ENCODE measurements at regions not wholly inside any gene's neighbourhood (a gene's known extent, or its start where the extent isn't known, plus 50 kb on each side); places are given as distances from the start of the nearest gene placed in this dataset.
"Not testable (repeated sequence)": the region's sequence is repeated elsewhere in the genome, so short reads cannot be mapped to it uniquely, and the experiment has no call there.

DNA sequence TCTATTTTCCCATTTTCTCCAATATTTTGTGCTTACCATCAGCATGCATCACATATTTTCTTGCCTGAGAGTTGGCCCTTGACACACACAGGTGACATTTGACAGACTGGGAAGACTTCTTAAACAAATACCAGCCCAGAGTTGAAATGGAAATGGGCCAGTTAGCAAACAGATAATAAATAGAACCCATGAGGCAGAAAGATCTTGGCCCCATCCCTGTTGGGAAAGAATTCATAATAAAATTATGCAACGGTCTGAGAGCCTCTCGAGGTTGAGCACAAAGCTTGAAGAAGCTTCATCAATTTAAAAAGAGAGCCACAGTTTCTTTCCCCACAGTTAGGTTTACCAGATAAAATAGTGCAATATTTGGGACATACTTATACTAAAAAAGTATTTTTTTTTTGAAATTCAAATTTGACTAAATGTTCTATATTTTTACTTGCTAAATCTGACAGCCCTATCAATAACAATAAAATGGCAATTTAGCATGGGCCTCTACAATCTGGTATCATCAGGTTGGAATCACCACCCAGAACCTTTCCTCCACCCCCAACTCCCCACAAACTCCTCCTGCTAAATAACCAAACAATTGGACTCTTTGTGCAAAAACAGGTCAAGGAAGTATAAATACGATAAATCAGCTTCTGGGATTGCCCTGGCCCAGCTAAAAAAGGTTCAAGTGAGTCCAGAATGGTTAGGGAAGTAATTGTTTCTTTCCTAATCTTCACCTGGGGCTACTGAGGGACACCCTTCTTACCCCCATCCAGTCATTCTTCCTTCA is 129.8 kb downstream of the CD164 start:
- no peak for DNase-seq

DNA sequence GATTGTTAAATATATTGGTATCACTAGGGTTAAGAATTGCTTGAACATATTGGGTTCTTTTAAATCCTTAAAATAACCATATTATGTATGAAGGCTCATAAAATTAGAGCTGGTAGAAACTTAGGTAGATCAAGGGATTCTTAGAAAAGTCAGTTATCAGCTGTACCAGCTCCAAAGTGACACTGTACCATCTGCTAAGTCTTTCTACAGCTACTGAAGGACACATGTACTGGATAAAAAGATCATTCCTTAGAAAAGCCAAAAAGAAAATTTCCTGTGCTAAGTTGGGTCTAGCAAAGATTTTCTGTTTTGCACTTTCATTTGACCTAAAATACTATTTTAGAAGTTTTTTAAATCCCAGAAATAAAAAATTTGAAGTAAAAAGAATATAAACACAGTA is 130.4 kb downstream of the CD164 start:
- no peak for DNase-seq

DNA sequence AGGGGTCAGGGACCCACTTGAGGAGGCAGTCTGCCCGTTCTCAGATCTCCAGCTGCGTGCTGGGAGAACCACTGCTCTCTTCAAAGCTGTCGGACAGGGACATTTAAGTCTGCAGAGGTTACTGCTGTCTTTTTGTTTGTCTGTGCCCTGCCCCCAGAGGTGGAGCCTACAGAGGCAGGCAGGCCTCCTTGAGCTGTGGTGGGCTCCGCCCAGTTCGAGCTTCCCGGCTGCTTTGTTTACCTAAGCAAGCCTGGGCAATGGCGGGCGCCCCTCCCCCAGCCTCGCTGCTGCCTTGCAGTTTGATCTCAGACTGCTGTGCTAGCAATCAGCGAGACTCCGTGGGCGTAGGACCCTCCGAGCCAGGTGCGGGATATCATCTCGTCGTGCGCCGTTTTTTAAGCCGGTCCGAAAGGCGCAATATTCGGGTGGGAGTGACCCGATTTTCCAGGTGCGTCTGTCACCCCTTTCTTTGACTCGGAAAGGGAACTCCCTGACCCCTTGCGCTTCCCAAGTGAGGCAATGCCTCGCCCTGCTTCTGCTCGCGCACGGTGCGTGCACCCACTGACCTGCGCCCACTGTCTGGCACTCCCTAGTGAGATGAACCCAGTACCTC is 131.6 kb downstream of the CD164 start:
- DNase-seq: not testable (repeated sequence)

DNA sequence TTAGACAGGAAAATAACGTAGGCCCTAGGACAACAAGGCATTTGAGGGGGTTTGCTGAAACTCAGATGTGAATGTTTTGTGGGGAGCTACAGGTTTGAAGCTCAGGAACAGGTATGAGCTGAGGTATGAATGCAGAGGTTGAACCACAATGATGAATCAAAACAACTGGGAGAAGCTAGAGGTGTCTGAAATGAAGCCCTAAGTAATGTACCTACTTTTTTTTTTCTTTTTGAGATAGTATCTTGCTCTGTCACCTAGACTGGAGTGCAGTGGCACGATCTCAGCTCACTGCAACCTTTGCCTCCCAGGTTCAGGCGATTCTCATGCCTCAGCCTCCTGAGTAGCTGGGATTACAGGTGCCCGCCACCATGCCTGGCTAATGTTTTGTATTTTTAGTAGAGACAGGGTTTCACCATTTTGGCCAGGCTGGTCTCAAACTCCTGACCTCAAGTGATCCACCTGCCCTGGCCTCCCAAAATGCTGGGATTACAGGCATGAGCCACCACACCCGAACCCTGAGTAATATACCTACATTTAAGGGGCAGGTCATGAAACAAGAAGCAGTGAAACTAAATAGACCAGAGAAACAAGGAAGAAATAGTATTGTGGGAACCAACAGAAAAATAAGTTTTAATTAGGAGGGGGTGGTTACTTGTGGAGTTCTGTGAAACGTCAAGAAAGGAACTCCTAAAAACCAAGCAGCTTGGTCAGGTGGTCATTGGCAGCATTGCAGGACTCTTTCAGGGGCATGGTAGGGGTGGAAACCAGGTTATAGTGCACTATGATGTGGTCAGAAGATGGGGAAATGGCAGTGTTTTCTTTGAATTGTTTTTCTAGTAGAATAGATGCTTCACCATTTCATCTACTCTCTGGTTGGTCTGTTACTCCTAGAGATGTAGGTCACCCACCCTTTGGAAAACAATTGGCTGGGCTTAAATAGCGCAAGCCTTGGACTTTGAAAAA is 138.1 kb downstream of the CD164 start:
- no peak for DNase-seq

DNA sequence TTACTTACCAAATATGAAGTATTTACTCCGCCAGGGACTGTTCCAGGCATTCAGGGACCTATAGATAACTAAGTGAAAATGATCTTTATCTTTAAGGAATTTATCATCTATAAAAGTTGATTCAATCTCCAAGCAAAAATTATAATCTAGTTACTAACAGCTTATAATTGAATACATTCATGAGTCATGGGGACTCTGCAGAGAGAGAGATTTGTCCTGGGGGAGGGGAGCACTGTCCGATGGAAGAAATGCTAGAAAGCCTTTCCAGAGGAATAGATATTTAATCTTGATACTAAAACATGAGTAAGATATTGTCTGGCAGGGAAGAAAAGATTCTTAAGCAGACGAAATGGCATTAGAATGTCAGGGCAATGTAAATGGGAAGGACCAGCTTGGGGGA is 139.3 kb downstream of the CD164 start:
- no peak for DNase-seq

DNA sequence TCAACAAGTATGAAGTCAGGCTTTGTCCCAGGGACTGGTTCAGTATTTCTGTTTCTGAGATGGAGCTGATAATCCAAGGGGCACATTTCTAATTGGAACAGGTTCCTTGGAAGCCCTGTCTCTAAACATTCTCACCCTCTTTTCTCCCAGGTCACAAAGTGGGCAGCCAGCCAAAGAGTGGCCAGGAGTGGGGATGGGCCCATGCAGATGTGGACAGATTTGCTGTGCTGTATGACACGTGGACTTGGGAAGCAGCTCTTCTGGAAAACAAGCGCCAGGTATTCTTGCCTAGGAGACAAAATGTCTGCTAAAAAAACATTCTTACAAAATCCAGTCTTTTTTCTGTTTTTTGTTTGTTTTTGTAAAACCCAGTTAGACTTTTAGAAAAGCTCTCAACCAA is 140.2 kb downstream of the CD164 start:
- no peak for DNase-seq

DNA sequence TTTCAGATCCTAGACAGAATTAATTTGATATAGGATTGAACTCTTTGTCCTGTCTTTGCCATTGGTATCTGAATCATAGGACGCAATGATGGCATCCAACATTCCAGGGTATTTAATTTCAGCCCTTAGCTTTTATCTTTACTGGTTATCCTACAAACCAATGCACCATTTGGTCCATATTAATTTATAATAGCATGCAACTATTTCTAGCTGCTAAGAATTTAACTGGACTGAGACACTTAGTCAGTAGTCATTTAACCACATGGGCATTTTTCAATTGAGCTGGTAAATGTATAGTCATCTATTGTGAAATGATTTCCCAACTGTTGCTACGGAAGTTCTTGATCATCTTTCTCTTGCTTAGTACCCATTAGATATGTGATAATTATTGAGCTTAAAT is 141.1 kb downstream of the CD164 start:
- DNase-seq: no peak

DNA sequence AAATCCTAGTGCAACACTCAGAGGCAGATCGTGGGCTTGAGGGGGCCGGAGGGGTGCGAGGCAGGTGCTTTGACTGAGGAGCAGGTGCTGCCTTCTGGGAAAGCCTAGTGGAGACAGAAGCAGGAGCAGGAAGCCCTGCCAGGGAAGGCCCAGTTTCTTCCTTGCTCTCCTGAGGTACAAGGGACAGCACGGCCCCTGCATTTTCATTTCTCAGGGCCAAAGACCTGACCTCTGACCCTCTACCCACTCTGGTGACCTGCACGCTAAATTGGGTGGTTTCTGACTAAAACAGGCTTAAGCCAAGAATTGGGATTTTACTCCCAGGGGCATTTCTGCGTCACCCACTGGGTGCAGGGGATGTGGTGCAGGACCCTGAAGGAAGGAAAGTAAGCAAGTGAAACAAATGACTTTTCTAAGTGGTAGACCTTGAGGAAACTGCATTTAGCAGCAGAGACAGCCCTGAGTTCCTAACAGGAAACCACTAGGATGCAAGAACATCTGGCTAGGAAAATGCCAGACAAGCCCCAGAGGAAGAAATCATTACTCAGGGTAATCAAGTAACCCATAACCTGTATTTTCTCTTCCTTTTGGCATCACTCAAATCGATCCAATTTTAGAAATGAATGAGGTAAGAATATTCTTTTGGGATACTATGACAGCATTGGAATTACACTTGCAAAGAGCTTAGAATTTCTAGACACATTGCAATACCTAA is 141.7 kb downstream of the CD164 start:
- DNase-seq: no peak

DNA sequence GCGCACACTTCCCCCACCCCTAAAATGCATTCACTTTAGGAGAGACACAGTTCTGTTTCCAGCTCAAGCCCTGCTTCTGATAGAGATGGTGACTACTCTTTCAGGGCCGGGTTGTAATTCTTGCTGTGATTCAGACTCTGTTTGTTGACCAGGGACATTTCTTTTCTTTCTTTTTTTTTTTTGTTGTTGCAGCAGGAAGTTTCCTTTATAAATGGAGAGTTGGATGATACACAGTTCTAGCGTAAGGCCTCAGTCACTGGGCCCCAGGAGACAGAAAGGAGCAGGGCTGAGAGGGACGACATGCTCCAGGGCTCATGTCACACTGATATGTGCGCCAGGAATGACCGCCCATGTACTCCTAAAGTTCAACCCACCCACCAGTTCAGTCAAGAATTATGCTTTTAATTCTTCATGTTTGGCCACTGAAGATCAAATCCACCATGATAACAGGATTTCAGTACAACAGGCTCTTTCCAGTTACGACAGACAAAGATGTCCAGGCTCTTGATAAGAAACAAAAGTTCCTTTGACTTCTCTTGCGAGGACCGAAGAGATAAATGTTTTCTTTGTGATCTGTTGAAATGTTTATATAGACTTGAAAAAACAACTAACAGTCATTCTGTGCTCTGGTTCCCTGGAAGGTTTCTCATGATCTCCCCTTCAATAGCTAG is 142.5 kb downstream of the CD164 start:
- DNase-seq: no peak

DNA sequence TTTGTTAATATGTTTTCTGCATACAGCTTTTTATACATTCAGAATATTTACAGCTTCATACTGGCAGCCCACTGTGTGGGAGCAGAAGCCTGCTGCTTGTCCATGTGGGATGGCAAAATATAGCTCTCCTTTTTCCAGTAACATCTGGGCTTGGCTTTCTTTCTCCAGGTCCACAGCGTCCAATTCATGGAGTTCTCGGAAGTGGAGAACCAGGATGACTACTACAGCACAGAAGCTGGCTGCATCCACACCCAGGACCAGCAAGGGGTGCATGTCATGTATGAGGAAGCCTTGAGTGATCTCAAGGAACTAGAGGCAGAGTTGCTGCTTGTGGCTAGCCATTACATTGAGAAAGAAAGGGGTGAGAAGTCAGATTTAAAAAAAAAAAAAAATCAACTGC is 143.1 kb downstream of the CD164 start:
- DNase-seq: no peak

DNA sequence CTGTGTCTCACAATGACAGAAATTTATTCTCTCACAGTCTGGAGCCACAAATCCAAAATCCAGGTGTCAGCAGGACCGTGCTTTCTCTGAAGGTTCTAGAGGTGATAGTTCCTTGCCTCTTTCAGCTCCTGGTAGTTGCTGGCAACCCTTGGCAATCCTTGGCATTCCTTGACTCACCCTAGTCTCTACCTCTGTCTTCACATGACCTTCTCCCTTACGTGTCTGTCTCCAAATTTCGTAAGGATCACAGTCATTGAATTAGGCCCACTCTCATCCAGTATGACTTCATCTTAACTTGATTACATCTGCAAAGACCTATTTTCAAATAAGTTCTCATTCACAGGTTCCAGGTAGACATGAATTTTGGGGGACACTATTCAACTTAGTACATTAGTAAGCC is 143.1 kb downstream of the CEP57L1 start:
- DNase-seq: no peak

DNA sequence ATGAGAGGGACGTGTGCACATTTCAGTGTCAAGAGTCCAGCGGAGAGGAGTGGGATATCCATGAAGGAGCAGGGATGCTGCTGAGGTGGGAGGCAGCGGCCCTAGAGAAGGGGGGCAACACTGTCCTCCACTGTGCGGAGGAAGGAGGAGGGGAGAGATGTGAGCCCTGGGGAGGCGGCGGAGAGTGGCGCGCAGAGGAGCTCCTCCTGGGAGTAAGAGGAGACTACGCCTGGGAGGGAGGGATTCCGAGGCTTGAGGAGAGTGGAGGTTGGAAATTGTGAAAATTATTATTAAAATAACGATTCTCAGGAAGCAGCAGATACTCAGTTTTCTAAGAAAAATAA is 142.7 kb downstream of the CEP57L1 start:
- no peak for DNase-seq

DNA sequence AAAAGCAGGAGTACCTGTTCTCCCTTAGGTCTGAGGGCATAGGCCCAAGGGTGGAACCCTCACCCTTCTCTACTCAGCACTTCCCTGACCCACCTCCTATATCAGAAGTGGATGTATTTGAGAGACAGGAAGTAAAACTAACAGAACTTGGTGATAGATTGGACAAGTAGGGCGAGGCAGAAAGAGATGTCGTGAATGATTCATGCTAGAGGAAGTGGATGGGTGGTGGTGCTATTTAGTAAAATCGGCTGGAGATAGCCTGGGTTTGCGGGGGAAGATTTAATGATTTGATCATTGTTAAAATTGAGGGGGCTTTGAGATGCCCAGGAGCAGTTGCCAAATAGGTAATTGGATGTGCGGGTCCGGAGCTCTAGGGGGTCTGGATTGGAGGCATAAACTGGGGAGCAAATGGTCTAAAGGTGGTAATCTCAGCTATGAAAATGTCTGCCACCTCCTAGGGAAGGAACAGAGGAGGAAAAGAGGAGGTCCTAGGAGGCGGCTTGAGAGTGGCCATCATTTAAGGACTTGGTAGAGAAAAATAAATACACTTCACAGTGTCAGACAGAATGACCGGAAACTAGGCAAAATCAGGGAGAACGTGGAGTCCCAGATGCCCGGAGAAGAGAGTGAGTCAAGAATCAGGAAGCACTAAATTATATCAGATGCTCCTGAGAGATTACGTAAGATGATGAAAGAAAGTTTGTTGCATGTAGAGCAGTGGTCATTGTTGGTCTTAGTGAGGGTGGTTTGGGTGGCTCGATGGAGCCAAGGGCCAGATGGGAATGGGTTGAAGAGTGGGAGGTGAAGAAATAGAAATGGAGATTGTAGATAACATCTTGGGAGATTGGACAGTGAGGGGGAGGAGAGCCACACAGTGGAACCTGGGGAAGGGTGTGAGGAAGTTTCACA is 142.0 kb downstream of the CEP57L1 start:
- DNase-seq: no peak

DNA sequence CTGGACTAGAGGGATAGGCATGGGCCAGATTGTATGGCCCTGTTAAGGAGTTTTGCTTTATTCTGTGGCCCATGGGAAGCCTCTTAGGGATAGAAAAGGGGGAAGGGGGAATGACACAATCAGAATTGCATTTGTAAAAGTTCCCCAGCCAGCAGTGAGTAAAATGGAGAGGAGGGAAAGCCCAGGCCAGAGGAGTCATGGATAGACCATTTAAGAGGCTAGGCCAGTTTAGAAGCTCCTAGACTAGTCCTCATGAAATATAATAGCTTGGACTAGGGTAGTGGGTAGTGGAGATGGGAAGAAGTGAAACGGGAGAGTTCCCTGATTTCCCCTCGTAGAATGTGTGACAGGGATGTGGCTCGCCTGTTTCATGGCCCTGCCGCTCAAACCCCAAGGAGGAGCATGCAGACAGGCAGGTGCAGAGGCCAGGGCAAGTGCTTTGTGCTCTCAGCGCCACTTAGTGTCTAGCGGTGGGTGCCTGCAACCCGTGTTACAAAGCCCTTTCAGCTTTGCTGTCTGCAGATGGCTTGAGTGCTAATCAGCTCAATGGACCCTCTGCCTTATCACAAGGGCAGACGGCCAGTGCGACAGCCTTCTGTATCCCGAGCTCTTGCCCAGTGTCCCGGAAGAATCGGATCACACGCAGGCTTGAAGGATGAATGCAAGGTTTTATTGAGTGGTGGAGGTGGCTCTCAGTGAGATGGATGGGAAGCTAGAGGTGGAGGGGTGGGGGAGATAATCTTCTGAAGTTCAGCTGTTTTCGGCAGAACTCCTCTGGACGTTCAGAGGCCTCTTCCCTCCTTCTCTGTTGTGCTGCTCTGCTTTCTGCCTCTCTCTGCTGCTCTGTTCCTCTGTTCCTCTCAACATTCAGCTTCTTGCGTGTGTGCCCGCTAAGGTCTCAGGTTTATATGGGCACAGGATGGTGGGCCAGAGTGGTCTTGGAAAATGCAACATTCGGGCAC is 141.1 kb downstream of the CEP57L1 start:
- DNase-seq: no peak

DNA sequence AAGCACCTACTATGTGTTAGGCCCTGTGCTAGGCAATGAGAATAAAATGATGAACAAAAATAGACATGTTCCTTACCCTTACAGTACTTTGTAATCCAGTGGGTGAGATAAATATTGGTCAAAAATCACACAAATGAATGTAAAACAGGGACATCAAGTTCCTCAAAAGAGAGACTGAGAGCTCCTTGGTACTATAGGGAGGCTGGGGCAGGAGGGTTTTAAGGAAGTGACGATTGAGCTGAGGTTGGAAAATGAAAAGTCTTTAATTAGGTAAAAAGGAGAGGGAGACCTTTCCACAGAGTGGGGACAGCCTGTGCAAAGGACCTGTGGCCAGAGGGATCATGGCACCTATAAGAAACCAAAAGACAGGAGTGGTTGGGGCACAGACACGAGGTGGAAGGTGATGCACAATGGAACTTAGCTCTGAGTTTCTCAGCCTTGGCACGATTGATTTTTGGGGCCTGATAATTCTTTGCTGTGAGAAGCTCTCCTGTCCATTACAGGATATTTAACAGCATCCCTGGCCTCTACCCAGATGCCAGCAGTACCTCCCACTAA is 140.3 kb downstream of the CEP57L1 start:
- DNase-seq: no peak

DNA sequence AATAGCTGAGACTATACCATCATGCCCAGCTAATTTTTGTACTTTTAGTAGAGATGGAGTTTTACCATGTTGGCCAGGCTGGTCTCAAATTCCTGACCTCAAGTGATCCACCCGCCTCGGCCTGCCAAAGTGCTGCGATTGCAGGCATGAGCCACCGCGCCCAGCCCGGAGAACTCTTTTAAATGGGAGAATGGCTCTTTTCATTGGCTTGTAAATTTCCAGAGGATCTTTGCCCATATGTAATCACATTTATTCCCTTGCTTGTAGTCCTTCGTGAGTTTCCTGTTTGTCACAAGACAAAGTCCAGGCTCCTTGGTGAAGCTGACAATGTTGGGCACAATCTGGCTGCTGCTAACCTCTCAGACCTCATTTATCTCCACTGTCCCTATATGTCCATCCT is 135.1 kb downstream of the CEP57L1 start:
- no peak for DNase-seq

DNA sequence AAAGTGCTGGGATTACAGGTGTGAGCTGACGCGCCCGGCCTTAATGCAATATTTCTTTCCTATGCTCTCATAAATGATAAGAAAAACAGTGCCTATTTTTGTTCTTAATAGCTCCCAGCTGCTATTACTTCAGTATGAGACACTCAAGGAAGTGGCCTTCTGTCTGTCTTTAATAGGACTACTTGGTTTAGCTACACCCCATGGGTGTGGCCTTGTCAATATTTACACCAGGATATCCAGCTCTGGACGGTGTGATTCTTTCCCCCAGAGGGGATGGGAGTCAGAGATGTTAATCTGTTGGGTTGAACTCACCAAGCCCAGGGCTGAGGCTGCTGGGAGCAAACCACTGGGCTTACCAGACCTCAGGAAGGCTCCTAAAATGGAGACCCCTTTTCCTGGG is 134.2 kb downstream of the CEP57L1 start:
- DNase-seq: no peak

DNA sequence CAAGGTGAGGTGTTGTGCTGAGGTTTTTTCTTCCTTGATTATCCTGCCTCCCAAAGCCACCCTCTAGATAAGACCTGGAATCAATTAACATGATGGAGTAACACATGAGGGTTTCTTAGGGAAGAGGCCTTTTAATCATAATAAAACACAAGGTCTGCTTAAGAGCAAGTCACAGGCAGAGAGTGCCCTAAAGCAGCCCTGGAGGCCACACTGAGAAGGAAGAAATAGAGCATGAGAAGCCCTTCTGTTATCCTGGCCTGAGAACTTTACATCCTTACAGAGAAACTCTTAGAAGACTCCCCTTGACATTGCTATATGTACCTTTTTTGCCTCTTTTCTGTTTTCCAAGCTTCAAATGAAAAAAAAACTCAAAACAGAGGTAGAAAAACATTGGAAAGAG is 132.3 kb downstream of the CEP57L1 start:
- DNase-seq: no peak

DNA sequence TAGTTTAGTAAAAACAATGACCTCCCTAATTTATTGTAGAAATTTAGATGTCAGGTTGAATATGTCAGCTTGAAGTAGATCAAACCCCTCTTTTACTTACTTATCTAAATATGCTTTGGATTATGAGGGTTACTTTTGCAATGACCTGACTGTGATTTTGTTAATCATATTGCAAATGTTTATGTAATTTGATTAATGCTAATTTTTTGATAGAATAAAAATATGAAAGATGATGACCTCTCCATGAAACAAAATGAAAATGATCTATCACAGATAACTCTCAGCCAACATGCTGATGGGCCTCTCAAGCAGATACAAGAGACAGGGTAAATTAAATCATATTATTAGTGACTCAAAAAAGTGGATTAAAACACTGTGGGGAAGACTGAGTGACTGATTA is 131.0 kb downstream of the CEP57L1 start:
- DNase-seq: no peak

DNA sequence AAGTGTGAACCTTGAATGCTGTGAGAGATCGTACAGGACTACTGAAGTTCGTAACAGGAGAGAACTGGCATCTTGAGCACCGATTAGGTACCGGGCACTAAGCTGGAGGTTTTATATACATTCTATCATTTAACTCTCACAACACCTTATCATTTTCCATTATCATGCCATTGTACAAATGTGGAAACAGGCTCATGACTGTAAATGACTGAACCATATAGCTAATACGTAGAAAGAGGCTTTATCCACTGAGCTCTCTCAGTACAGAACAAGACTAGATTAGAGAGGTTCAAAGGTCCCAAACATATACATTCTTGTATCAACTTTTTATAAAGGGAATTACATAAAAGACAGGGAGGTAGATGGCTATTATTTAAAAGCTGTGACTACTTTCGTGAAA is 130.6 kb downstream of the CEP57L1 start:
- no peak for DNase-seq
